NCI-H1105 (cell line): ENCODE measurements at regions not wholly inside any gene's neighbourhood (a gene's known extent, or its start where the extent isn't known, plus 50 kb on each side); places are given as distances from the start of the nearest gene placed in this dataset.
"Not testable (repeated sequence)": the region's sequence is repeated elsewhere in the genome, so short reads cannot be mapped to it uniquely, and the experiment has no call there.

Experiments used
- DNase-seq: peaks from one replicate; lab custom pipeline; 2025; lab: John Stamatoyannopoulos, UW

GRCh38 chr2:81068144-81068543 is 763.6 kb upstream of the LRRTM1 start:
- DNase-seq: no peak

- DNase-seq: no peak
These were observed 756.5 kb upstream of the LRRTM1 start for GRCh38 chr2:81061016-81061415.

DNA sequence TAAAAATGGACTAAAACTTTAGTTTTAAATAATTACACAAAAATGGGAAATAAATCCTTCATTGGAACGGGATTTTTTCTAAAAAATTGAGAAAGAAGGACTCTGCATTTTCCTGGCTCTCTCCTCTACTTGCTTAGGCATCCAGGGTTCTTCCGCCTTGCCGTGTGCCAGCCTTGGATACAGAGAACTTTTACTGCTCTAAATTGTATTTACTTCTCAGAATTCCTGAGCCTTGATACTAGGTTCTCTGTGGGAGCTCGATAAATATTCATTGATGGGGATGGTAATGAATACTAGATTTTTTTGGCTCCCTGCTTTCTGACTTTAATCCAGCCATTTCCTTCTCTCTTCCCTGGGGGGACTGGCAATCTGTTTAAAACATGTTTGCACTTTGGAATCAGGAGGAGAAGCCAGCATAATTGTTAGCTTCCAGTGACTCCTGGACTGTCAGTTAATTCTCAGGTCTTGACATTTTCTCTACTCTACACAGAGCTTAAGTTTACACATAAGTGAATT is 746.1 kb upstream of the LRRTM1 start:
- no peak for DNase-seq

DNA sequence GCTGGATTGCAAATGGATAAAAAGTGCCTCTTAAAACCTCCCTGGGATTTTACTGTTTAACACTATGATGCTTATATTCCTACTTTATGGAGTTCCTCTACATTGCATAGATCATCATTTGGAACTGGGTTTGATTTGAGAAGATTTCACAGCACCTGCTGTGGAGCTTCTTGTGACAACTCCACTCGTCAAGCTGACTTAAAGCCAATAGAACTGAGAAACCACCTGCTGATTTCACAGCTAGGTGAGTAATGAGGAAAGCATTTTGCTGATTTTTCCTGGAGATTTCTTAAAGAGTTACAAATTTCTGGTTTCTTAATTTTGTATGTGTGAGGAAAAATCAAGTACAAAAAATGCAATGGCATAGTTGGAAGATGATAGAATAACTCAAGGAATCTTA is 739.1 kb upstream of the LRRTM1 start:
- no peak for DNase-seq

GRCh38 chr2:81007104-81007503 is 702.6 kb upstream of the LRRTM1 start:
- DNase-seq: no peak

DNA sequence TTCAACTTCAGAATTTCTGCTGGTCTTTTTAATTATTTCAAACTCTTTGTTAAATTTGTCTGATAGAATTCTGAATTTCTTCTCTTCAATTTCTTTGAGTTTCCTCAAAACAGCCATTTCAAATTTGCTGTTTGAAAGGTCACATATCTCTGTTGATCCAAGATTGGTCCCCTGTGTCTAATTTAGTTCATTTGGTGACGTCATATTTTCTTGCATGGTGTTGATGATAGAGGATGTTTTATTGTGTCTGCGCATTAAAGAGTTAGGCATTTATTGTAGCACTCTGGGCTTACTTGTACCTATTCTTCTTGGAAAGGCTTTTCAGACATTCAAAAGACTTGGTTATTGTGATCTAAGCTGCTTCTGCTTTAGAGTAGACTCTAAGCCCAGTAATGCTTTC is 698.4 kb upstream of the LRRTM1 start:
- DNase-seq: no peak

GRCh38 chr2:80987466-80987865 is 682.9 kb upstream of the LRRTM1 start:
- no peak for DNase-seq

DNA sequence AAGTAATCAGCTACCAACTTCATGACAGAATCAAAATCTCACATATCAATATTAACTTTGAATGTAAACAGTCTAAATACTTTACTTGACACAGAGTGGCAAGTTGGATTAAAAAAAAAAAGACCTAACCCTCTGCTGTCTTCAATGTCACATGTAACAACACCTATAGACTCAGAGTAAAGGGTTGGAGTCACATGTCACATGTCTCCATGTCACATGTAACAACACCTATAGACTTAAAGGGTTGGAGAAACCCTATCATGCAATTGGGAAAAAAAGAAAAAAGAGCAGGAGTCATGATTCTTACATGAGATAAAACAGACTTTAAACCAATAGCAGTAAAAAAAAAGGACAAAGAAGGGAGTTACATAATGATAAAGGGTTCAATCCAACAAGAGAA is 665.3 kb upstream of the LRRTM1 start:
- no peak for DNase-seq

- no peak for DNase-seq
These were observed 663.9 kb upstream of the LRRTM1 start for GRCh38 chr2:80968450-80968849.

- no peak for DNase-seq
These were observed 643.1 kb upstream of the LRRTM1 start for GRCh38 chr2:80947601-80948130.

DNA sequence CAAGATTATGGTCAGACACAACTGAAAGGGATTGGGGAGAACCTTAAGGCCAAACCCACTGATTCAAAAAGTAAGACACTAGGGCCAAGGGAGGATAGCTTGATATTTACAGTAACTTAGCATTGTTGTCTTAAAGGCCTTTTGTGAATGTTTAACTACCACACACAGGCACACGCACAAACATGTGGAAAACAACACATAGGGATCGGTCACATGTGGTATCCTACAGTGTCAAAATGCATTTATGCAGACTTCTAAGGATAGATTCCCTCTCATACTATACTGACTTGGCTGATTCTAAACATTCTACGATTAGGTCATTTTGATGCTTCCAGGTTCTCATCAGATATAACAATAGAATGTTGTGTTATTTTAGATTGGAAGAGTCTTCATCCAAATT is 638.9 kb upstream of the LRRTM1 start:
- DNase-seq: no peak

- no peak for DNase-seq
These were observed 638.2 kb upstream of the LRRTM1 start for GRCh38 chr2:80942766-80943165.

DNA sequence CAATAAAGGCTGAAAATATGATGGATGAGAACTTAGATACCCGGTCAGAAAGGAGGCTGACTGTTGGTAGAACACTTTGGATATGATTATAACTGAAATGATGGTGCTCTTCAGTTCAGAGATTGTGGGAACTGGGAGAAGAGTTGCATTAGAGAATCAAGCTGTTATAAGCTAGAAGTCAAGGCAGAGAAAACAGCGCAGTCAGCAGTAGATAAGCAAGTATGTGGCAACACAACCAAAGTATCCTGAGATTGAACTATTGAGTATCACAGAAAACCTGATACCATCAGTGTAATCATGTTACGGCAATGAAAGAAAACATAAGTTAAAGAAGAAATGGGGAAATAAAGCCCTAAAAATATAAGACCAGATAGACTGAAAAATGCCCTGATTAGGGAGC is 633.9 kb upstream of the LRRTM1 start:
- DNase-seq: no peak

DNA sequence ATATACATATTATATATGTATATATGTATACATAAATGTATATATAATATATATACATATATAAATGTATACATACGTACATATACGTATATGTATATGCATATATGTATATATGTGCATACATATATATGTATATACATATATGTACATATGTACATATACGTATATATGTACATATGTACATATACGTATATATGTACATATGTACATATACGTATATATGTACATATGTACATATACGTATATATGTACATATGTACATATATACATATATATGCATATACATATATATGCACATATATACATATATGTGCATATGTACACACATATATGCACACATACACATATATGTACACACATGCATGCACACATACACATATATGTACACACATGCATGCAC is 627.3 kb upstream of the LRRTM1 start:
- DNase-seq: not testable (repeated sequence)

DNA sequence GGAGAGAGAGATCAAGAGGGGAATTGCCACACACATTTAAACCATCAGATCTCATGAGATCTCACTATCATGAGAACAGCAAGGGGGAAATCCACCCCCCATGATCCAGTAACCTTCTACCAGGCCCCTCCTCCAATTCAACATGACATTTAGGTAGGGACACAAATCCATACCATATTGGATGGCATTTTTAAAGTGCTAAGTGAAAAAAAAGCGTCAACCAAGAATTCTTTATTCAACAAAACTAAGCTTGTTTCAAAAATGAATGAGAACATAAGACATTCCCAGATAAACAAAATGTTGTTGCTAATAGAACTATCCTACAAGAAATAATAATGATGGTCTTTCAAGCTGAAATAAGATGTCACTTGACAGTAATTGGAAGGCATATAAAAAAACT is 626.2 kb upstream of the LRRTM1 start:
- no peak for DNase-seq

DNA sequence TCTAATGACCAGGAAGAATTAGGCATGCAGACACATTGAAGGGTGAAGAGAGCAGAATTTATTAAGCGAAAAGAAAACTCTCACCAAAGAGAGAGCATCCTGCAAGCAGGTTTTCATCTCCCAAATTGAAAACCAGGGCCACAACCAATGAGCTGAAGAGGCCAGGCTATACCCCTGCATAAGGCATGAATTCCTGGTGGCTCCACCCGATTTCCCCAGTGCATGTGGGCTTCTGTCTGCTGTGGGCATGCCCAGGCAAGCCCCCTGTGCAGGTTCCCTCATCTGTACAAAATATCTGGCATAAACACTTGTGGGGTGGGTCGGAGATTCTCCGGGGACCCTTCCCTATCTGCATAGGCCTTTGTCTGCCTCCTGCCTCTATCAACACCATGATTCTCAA is 621.6 kb upstream of the LRRTM1 start:
- DNase-seq: no peak

GRCh38 chr2:80896576-80896975 is 592.0 kb upstream of the LRRTM1 start:
- no peak for DNase-seq

DNA sequence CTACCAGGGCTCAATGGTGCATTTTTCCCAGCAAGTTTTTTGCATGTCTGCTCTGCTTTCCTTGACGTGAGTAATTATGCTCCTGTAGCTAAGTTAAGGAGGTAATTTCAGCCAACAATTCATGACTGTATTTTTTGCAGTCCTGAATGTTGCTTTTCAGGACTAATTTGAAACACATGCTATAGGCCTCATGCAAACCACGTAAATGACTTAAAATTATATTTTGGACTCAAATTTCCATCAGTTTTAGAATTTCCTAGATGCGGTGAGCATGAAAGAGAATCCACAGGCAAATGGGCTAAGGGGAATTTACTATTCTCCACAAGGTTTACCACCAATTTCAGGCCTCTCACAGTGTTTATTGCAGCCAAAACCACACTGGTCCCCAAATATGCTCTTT is 589.9 kb upstream of the LRRTM1 start:
- DNase-seq: no peak

- DNase-seq: no peak
These were observed 589.2 kb upstream of the LRRTM1 start for GRCh38 chr2:80893711-80894110.

GRCh38 chr2:80889009-80889408 is 584.5 kb upstream of the LRRTM1 start:
- DNase-seq: no peak

- no peak for DNase-seq
These were observed 583.4 kb upstream of the LRRTM1 start for GRCh38 chr2:80887841-80888378.

GRCh38 chr2:80874374-80874773 is 569.8 kb upstream of the LRRTM1 start:
- DNase-seq: no peak

DNA sequence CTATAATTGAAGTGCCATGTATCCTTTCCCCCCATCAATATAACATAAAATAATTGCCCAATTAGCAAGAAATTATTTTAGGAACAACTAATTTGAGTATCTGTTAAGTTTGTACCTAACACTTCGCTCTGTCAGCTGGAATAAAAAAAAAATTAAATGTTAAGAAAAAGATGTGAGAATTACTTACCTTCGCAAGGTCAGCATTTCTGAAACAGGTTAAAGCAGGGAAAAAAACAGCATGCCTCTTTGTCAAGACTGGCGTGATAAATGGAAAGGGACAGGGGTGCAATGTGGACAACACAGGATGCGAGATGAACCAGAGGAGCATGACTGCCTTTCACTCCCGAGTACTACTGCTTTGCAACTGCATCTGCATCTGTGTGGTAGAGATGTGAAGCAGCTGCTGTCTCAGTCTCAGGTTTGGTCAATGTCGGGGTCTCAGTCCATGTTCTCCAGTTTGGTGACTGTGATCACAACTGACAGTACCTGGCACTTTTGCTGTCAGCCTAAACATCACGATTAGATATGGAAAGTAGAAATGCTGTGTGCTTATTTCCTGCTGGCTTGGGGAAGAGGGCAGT is 565.4 kb upstream of the LRRTM1 start:
- DNase-seq: no peak

- no peak for DNase-seq
These were observed 558.7 kb upstream of the LRRTM1 start for GRCh38 chr2:80863147-80863714.
